ENCODE measurements at regions not wholly inside any gene's neighbourhood (a gene's known extent, or its start where the extent isn't known, plus 50 kb on each side); places are given as distances from the start of the nearest gene placed in this dataset.

- no peak for TF ChIP-seq USF2 (IDR thresholded peaks at IDR 0.05; ENCODE audit: borderline replicate concordance, low read depth, low read length)
- TF ChIP-seq PBX3 (IDR thresholded peaks at IDR 0.05; ENCODE audit: insufficient replicate concordance, low read depth, low read length) = no peak
- TF ChIP-seq HCFC1 (IDR thresholded peaks at IDR 0.05; ENCODE audit: low read length) = no peak
Observed at GRCh38 chr10:121185816-121186455, 334.8 kb downstream of the WDR11 start.

All from GM12878 (cell line).